Ecto neural progenitor cell (in vitro differentiated cells): ENCODE measurements at regions not wholly inside any gene's neighbourhood (a gene's known extent, or its start where the extent isn't known, plus 50 kb on each side); places are given as distances from the start of the nearest gene placed in this dataset.

Source experiments
- DNase-seq: peaks from one replicate; pipeline ENCODE4 v3.0.0-alpha.2; 2018; ENCODE audit warnings: low spot score

- DNase-seq = no peak
These were observed 113.6 kb downstream of the GALC start for GRCh38 chr14:87879389-87879788.

GRCh38 chr14:87878959-87879358 lies 114.0 kb downstream of the GALC start:
- DNase-seq = no peak

- DNase-seq = no peak
These were observed 115.1 kb downstream of the GALC start for GRCh38 chr14:87877877-87878276.

GRCh38 chr14:87874676-87875075 lies 118.3 kb downstream of the GALC start:
- no peak for DNase-seq

- DNase-seq = no peak
These were observed 119.2 kb downstream of the GALC start for GRCh38 chr14:87873741-87874140.

GRCh38 chr14:87869619-87870583 lies 123.1 kb downstream of the GALC start:
- no peak for DNase-seq

- DNase-seq = no peak
These were observed 124.1 kb downstream of the GALC start for GRCh38 chr14:87868920-87869319.

- no peak for DNase-seq
These were observed 126.9 kb downstream of the GALC start for GRCh38 chr14:87866116-87866515.

- DNase-seq = no peak
These were observed 128.4 kb downstream of the GALC start for GRCh38 chr14:87864356-87865270.

- no peak for DNase-seq
These were observed 129.9 kb downstream of the GALC start for GRCh38 chr14:87863047-87863446.

GRCh38 chr14:87852107-87852506 lies 140.9 kb downstream of the GALC start:
- DNase-seq = no peak

- no peak for DNase-seq
These were observed 141.8 kb downstream of the GALC start for GRCh38 chr14:87851190-87851589.

GRCh38 chr14:87847216-87847755 lies 145.7 kb downstream of the GALC start:
- no peak for DNase-seq

- no peak for DNase-seq
These were observed 152.1 kb downstream of the GALC start for GRCh38 chr14:87840906-87841305.

GRCh38 chr14:87838931-87839330 lies 154.1 kb downstream of the GALC start:
- no peak for DNase-seq

GRCh38 chr14:87837296-87837695 lies 155.7 kb downstream of the GALC start:
- DNase-seq = no peak

GRCh38 chr14:87834594-87834993 lies 158.4 kb downstream of the GALC start:
- no peak for DNase-seq

GRCh38 chr14:87833026-87833425 lies 160.0 kb downstream of the GALC start:
- no peak for DNase-seq

- DNase-seq = no peak
These were observed 162.4 kb downstream of the GALC start for GRCh38 chr14:87830443-87831096.

GRCh38 chr14:87829543-87829942 lies 163.4 kb downstream of the GALC start:
- no peak for DNase-seq

GRCh38 chr14:87824266-87824665 lies 168.7 kb downstream of the GALC start:
- no peak for DNase-seq

- no peak for DNase-seq
These were observed 176.6 kb downstream of the GALC start for GRCh38 chr14:87816416-87816815.
